Jurkat, Clone E6-1 (cell line): ENCODE measurements at regions not wholly inside any gene's neighbourhood (a gene's known extent, or its start where the extent isn't known, plus 50 kb on each side); places are given as distances from the start of the nearest gene placed in this dataset.
"Not testable (repeated sequence)": the region's sequence is repeated elsewhere in the genome, so short reads cannot be mapped to it uniquely, and the experiment has no call there.

Experiments
- DNase-seq: peaks from one replicate; pipeline ENCODE4 v3.0.0-alpha.2; 2011; ENCODE audit warnings: low read depth, low spot score
- H3K4me3 ChIP-seq: 2 replicates; pipeline ENCODE4 v1.5.1; 2011; ENCODE audit warnings: mild to moderate bottlenecking, low read length, control low read depth, moderate library complexity

GRCh38 chr6:76764057-76764456 lies 691.6 kb upstream of the IMPG1 start:
- no peak overlapping the region for H3K4me3 ChIP-seq
- DNase-seq, result no peak

GRCh38 chr6:76752841-76753240 lies 680.4 kb upstream of the IMPG1 start:
- DNase-seq, result no peak

GRCh38 chr6:76745388-76745787 lies 672.9 kb upstream of the IMPG1 start:
- not testable (repeated sequence) for DNase-seq, H3K4me3 ChIP-seq

More at GRCh38 chr6:76752841-76753240, 680.4 kb upstream of the IMPG1 start:
- no peak overlapping the region for H3K4me3 ChIP-seq

- DNase-seq, H3K4me3 ChIP-seq: not testable (repeated sequence)
Observed at GRCh38 chr6:76744151-76744720, 671.8 kb upstream of the IMPG1 start.

GRCh38 chr6:76742919-76743318 lies 670.5 kb upstream of the IMPG1 start:
- DNase-seq, result no peak
- no peak overlapping the region for H3K4me3 ChIP-seq

- DNase-seq, result no peak
- H3K4me3 ChIP-seq, result no peak overlapping the region
Observed at GRCh38 chr6:76719449-76719848, 647.0 kb upstream of the IMPG1 start.

GRCh38 chr6:76708641-76709331 lies 636.3 kb upstream of the IMPG1 start:
- DNase-seq, result no peak

GRCh38 chr6:76707630-76708029 lies 635.2 kb upstream of the IMPG1 start:
- DNase-seq, result no peak
- no peak overlapping the region for H3K4me3 ChIP-seq

More at GRCh38 chr6:76708641-76709331, 636.3 kb upstream of the IMPG1 start:
- H3K4me3 ChIP-seq, result no peak overlapping the region

GRCh38 chr6:76706631-76707030 lies 634.2 kb upstream of the IMPG1 start:
- DNase-seq, result no peak
- no peak overlapping the region for H3K4me3 ChIP-seq

GRCh38 chr6:76706086-76706485 lies 633.6 kb upstream of the IMPG1 start:
- DNase-seq, result no peak
- no peak overlapping the region for H3K4me3 ChIP-seq

GRCh38 chr6:76703786-76704185 lies 631.3 kb upstream of the IMPG1 start:
- no peak overlapping the region for H3K4me3 ChIP-seq
- no peak for DNase-seq

GRCh38 chr6:76703285-76703684 lies 630.8 kb upstream of the IMPG1 start:
- DNase-seq, result no peak
- no peak overlapping the region for H3K4me3 ChIP-seq

GRCh38 chr6:76702187-76702586 lies 629.7 kb upstream of the IMPG1 start:
- DNase-seq, result no peak
- no peak overlapping the region for H3K4me3 ChIP-seq

GRCh38 chr6:76701610-76702009 lies 629.1 kb upstream of the IMPG1 start:
- no peak overlapping the region for H3K4me3 ChIP-seq
- no peak for DNase-seq

GRCh38 chr6:76697585-76697984 lies 625.1 kb upstream of the IMPG1 start:
- H3K4me3 ChIP-seq, result no peak overlapping the region
- DNase-seq, result no peak

- no peak for DNase-seq
- no peak overlapping the region for H3K4me3 ChIP-seq
Observed at GRCh38 chr6:76694795-76695194, 622.3 kb upstream of the IMPG1 start.

GRCh38 chr6:76684875-76685274 lies 612.4 kb upstream of the IMPG1 start:
- H3K4me3 ChIP-seq, result no peak overlapping the region
- DNase-seq, result no peak

- no peak for DNase-seq
- H3K4me3 ChIP-seq, result no peak overlapping the region
Observed at GRCh38 chr6:76683985-76684384, 611.5 kb upstream of the IMPG1 start.

GRCh38 chr6:76682842-76683241 lies 610.4 kb upstream of the IMPG1 start:
- H3K4me3 ChIP-seq, result no peak overlapping the region
- DNase-seq, result peak; percentile 25

GRCh38 chr6:76681781-76682180 lies 609.3 kb upstream of the IMPG1 start:
- H3K4me3 ChIP-seq, result no peak overlapping the region
- DNase-seq, result no peak

- H3K4me3 ChIP-seq, result no peak overlapping the region
- DNase-seq, result no peak
Observed at GRCh38 chr6:76677017-76677416, 604.6 kb upstream of the IMPG1 start.
